H9 (cell line): ENCODE measurements at regions not wholly inside any gene's neighbourhood (a gene's known extent, or its start where the extent isn't known, plus 50 kb on each side); places are given as distances from the start of the nearest gene placed in this dataset.

Source experiments
- DNase-seq: peaks from one replicate; pipeline ENCODE4 v3.0.0-alpha.2; 2017
- H2AFZ ChIP-seq: one replicate; pipeline ENCODE4 v1.6.1; 2013; ENCODE audit warnings: mild to moderate bottlenecking, low read length, control low read depth, moderate library complexity
- H2AK5ac ChIP-seq: 2 replicates; pipeline ENCODE4 v1.6.1; 2013; ENCODE audit warnings: low read length, control low read depth, mixed read lengths; ENCODE audit not compliant: insufficient read length
- H2BK120ac ChIP-seq: one replicate; pipeline ENCODE4 v1.6.1; 2013; ENCODE audit warnings: low read depth, mild to moderate bottlenecking, low read length, control low read depth, inconsistent platforms; ENCODE audit not compliant: poor library complexity, severe bottlenecking
- H2BK12ac ChIP-seq: 2 replicates; pipeline ENCODE4 v1.6.1; 2013; ENCODE audit warnings: low read length, control low read depth, mixed read lengths, low read depth; ENCODE audit not compliant: insufficient read length
- H2BK15ac ChIP-seq: 2 replicates; pipeline ENCODE4 v1.6.1; 2013; ENCODE audit warnings: low read depth, low read length, control low read depth
- H2BK20ac ChIP-seq: one replicate; pipeline ENCODE4 v1.6.1; 2013; ENCODE audit warnings: low read depth, mild to moderate bottlenecking, low read length, control low read depth, inconsistent platforms; ENCODE audit not compliant: poor library complexity, severe bottlenecking
- H2BK5ac ChIP-seq: 2 replicates; pipeline ENCODE4 v1.6.1; 2013; ENCODE audit warnings: low read length, control low read depth, mixed read lengths; ENCODE audit not compliant: insufficient read length
- H3K14ac ChIP-seq: 2 replicates; pipeline ENCODE4 v1.6.1; 2013; ENCODE audit warnings: low read length, control low read depth; ENCODE audit not compliant: insufficient read depth
- H3K18ac ChIP-seq: 2 replicates; pipeline ENCODE4 v1.6.1; 2013; ENCODE audit warnings: low read depth, mild to moderate bottlenecking, mixed read lengths, low read length, control low read depth; ENCODE audit not compliant: insufficient read length
- H3K23ac ChIP-seq: 2 replicates; pipeline ENCODE4 v1.6.1; 2013; ENCODE audit warnings: low read length, control low read depth, mixed read lengths, low read depth; ENCODE audit not compliant: insufficient read length
- H3K23me2 ChIP-seq: 2 replicates; pipeline ENCODE4 v1.6.1; 2013; ENCODE audit warnings: low read depth, mild to moderate bottlenecking, mixed read lengths, low read length, control low read depth; ENCODE audit not compliant: insufficient read length, poor library complexity, severe bottlenecking
- H3K27ac ChIP-seq: 2 replicates; pipeline ENCODE4 v1.5.1; 2013; ENCODE audit warnings: low read length, control low read depth, mixed read lengths, low read depth; ENCODE audit not compliant: insufficient read length
- H3K27me3 ChIP-seq: 2 replicates; pipeline ENCODE4 v1.6.1; 2013; ENCODE audit warnings: low read length, control low read depth, inconsistent platforms; ENCODE audit not compliant: insufficient read depth
- H3K4ac ChIP-seq: 2 replicates; pipeline ENCODE4 v1.6.1; 2013; ENCODE audit warnings: low read depth, mild to moderate bottlenecking, control low read depth, inconsistent platforms, low read length, moderate library complexity
- H3K4me1 ChIP-seq: 2 replicates; pipeline ENCODE4 v1.6.1; 2013; ENCODE audit warnings: low read length, control low read depth, inconsistent platforms; ENCODE audit not compliant: insufficient read depth
- H3K4me2 ChIP-seq: 2 replicates; pipeline ENCODE4 v1.6.1; 2013; ENCODE audit warnings: low read length, control low read depth, mixed read lengths; ENCODE audit not compliant: insufficient read length, insufficient read depth
- H3K56ac ChIP-seq: 2 replicates; pipeline ENCODE4 v1.6.1; 2013; ENCODE audit warnings: low read depth, mild to moderate bottlenecking, mixed read lengths, low read length, control low read depth; ENCODE audit not compliant: insufficient read length
- H3K79me1 ChIP-seq: 2 replicates; pipeline ENCODE4 v1.6.1; 2013; ENCODE audit warnings: low read depth, mild to moderate bottlenecking, moderate library complexity, low read length, control low read depth, inconsistent platforms; ENCODE audit not compliant: insufficient read depth, poor library complexity, severe bottlenecking
- H3K79me2 ChIP-seq: 2 replicates; pipeline ENCODE4 v1.6.1; 2013; ENCODE audit warnings: low read length, control low read depth, inconsistent platforms; ENCODE audit not compliant: insufficient read depth
- H3K9ac ChIP-seq: 2 replicates; pipeline ENCODE4 v1.6.1; 2013; ENCODE audit warnings: low read length, control low read depth, mixed read lengths; ENCODE audit not compliant: insufficient read length; ENCODE audit errors: extremely low read depth
- H3K9me3 ChIP-seq: one replicate; pipeline ENCODE4 v1.6.1; 2013; ENCODE audit warnings: low read depth, low read length, inconsistent platforms; ENCODE audit not compliant: control insufficient read depth
- H3T11ph ChIP-seq: one replicate; pipeline ENCODE4 v1.6.1; 2013; ENCODE audit warnings: mild to moderate bottlenecking, low read length, control low read depth, inconsistent platforms
- H4K20me1 ChIP-seq: one replicate; pipeline ENCODE4 v1.6.1; 2013; ENCODE audit not compliant: control insufficient read depth, insufficient read length, insufficient read depth
- H4K5ac ChIP-seq: 2 replicates; pipeline ENCODE4 v1.6.1; 2013; ENCODE audit warnings: low read depth, mild to moderate bottlenecking, mixed read lengths, low read length, control low read depth; ENCODE audit not compliant: insufficient read length
- H4K8ac ChIP-seq: replicated peaks from 2 replicates; pipeline ENCODE4 v1.6.1; 2013; ENCODE audit warnings: low read length, control low read depth, mixed read lengths, low read depth; ENCODE audit not compliant: insufficient read length
- H4K91ac ChIP-seq: 2 replicates; pipeline ENCODE4 v1.6.1; 2013; ENCODE audit warnings: low read depth, mild to moderate bottlenecking, moderate library complexity, mixed read lengths, low read length, control low read depth; ENCODE audit not compliant: insufficient read length
- H3K27ac Mint-ChIP-seq, 3 experiments: 2 replicates in 2 of 3; 3 replicates in 1 of 3; pipeline ENCODE4 v1.8.0; 2020 to 2021; ENCODE audit warnings: mixed read lengths in 3 of 3, mild to moderate bottlenecking in 1 of 3, moderate library complexity in 1 of 3
- H3K27me3 Mint-ChIP-seq: 2 replicates; pipeline ENCODE4 v1.8.0; 2021; ENCODE audit warnings: low read depth, mild to moderate bottlenecking, moderate library complexity, mixed read lengths
- H3K36me3 Mint-ChIP-seq, 3 experiments: 2 replicates in 2 of 3; 3 replicates in 1 of 3; pipeline ENCODE4 v1.8.0; 2020 to 2021; ENCODE audit warnings: low read depth in 3 of 3, mixed read lengths in 3 of 3; ENCODE audit not compliant: insufficient read depth in 1 of 3
- H3K4me1 Mint-ChIP-seq, 2 experiments: 2 replicates each; pipeline ENCODE4 v1.8.0; 2020; ENCODE audit warnings: mixed read lengths in 2 of 2
- H3K4me3 Mint-ChIP-seq, 2 experiments: 2 replicates in 1 of 2; 3 replicates in 1 of 2; pipeline ENCODE4 v1.8.0; 2020 to 2021; ENCODE audit warnings: mild to moderate bottlenecking in 2 of 2, mixed read lengths in 2 of 2, moderate library complexity in 1 of 2
- H3K9me3 Mint-ChIP-seq, 2 experiments: 2 replicates in 1 of 2; 3 replicates in 1 of 2; pipeline ENCODE4 v1.8.0; 2020; ENCODE audit warnings: mild to moderate bottlenecking in 2 of 2, mixed read lengths in 2 of 2, moderate library complexity in 1 of 2
- CTCF ChIP-seq: fragments of 200-600 bp; sonication (generic); conservative IDR thresholded peaks from 3 replicates; pipeline ENCODE4 v1.8.0; 2021; ENCODE audit warnings: antibody characterized with exemption, mild to moderate bottlenecking
- WGBS: extraction: QIAGEN DNeasy Blood & Tissue Kit; methylation state at CpG from one replicate; pipeline ENCODE4 v1.1.7; 2013; ENCODE audit warnings: missing lambda C conversion rate, low lambda C conversion rate, mixed read lengths; ENCODE audit not compliant: insufficient read length; ENCODE audit errors: extremely low coverage; 5-methylcytosine and 5-hydroxymethylcytosine counted together

- H3K27ac ChIP-seq: no peak overlapping the region
- no peaks in the 10 kb centered on the region for H4K20me1 ChIP-seq
- H2BK12ac ChIP-seq: no peak overlapping the region
- H3K4ac ChIP-seq: no peak overlapping the region
- H2BK120ac ChIP-seq: no peak overlapping the region
- H3K79me1 ChIP-seq: no peaks in the 10 kb centered on the region
- H2BK5ac ChIP-seq: no peak overlapping the region
- H2AFZ ChIP-seq: no peak overlapping the region
- no peak overlapping the region for H3K4me2 ChIP-seq
- Mint-ChIP-seq H3K27ac (no peak overlapping the region), H3K4me3 (no peak overlapping the region), H3K9me3 (peaks cover 6 to 7% of the 10 kb centered on the region in 2 experiments; a peak in 4 of 5 replicates), H3K4me1 (peaks cover 32 to 33% of the 10 kb centered on the region in 2 experiments), H3K36me3 (peaks cover 3 to 8% (median 6%) of the 10 kb centered on the region in 3 experiments; a peak in 5 of 7 replicates), H3K27me3 (no peaks in the 10 kb centered on the region)
- no peak for TF ChIP-seq CTCF
- H2BK20ac ChIP-seq: no peak overlapping the region
- no peaks in the 10 kb centered on the region for H3K9me3 ChIP-seq
- no peak overlapping the region for H4K91ac ChIP-seq
- H3K79me2 ChIP-seq: no peaks in the 10 kb centered on the region
- no peak overlapping the region for H3T11ph ChIP-seq
- no peak overlapping the region for H4K5ac ChIP-seq
- H3K27me3 ChIP-seq: no peaks in the 10 kb centered on the region
- H2AK5ac ChIP-seq: no peak overlapping the region
- no peak overlapping the region for H2BK15ac ChIP-seq
- no peak overlapping the region for H3K23ac ChIP-seq
- no peak overlapping the region for H4K8ac ChIP-seq
- no peak for DNase-seq
- no CpG with 5 or more reads among the region's 2 CpGs for WGBS
- H3K23me2 ChIP-seq: no peaks in the 10 kb centered on the region
- H3K14ac ChIP-seq: no peak overlapping the region
- peaks cover 9% of the 10 kb centered on the region; the same call in 1 of the 2 replicates for H3K4me1 ChIP-seq
- H3K56ac ChIP-seq: no peak overlapping the region
- no peak overlapping the region for H3K9ac ChIP-seq
- no peak overlapping the region for H3K18ac ChIP-seq
These were observed 70.6 kb upstream of the KCNK12 start for GRCh38 chr2:47641366-47641765.
